Pancreas (tissue), 10 donors: ENCODE measurements at regions not wholly inside any gene's neighbourhood (a gene's known extent, or its start where the extent isn't known, plus 50 kb on each side); places are given as distances from the start of the nearest gene placed in this dataset.

ENCODE experiments used
- ATAC-seq, 4 donors: fragments of 200-7000 bp; cut with Tn5 transposase; one replicate each; pipeline versions ENCODE4 v1.8.0 to v1.9.1; 2020; ENCODE audit warnings: mild to moderate bottlenecking in 4 of 4, moderate library complexity in 4 of 4
- DNase-seq, 6 donors: peaks; one replicate each; pipeline ENCODE4 v3.0.0-alpha.2; 2020
- FAIRE-seq: peaks from 2 replicates; lab custom pipeline; 2012; peaks lifted over from hg19 to GRCh38; lab: Jason Lieb, UNC
- H3K27ac ChIP-seq, 4 donors: fragments of 200-600 bp; sonication (generic); 1 replicate in 3 of 4; 2 replicates in 1 of 4; pipeline versions ENCODE4 v1.5.0 to v1.8.0; 2020
- H3K27me3 ChIP-seq, 4 donors: fragments of 200-600 bp; one replicate each; pipeline ENCODE4 v1.8.0; 2021
- H3K36me3 ChIP-seq, 3 donors: fragments of 200-600 bp; sonication (generic) in 1 of 3; one replicate each; pipeline versions ENCODE4 v1.5.0 to v1.8.0; 2020 to 2021
- H3K4me1 ChIP-seq, 3 donors: fragments of 200-600 bp; one replicate each; pipeline ENCODE4 v1.8.0; 2021
- H3K4me3 ChIP-seq, 4 donors: fragments of 200-600 bp; sonication (generic) in 2 of 4; one replicate each; pipeline versions ENCODE4 v1.5.0 to v1.8.0; 2020 to 2021
- H3K9me3 ChIP-seq, 4 donors: fragments of 200-600 bp; one replicate each; pipeline ENCODE4 v1.8.0; 2021
- CTCF ChIP-seq, 4 donors: fragments of 200-600 bp; sonication (generic) in 3 of 4; IDR thresholded peaks; one replicate each; pipeline versions ENCODE4 v1.5.0 to v1.8.0; 2021; ENCODE audit warnings: antibody characterized with exemption in 4 of 4
- WGBS, 2 donors: extraction: QIAGEN DNeasy Blood & Tissue Kit; methylation state at CpG; one replicate each; pipeline ENCODE4 v1.1.7; 2013; 5-methylcytosine and 5-hydroxymethylcytosine counted together
- intact Hi-C, 3 donors: fragments of 100-400 bp; cut with DNase I; formaldehyde crosslinking; loops; one replicate each; pipeline versions ENCODE4 v1.11.1 to v1.14.2; 2022
- donor health status: healthy with polysubstance abuse.
- donor health status: DM: no; HTN: no; CAD: no; lungs with moderate emphysema.
- donor health status: DM: no; HTN: no; CAD: no.
- donor health status: control.
- donor health status: control.
- donor health status: Bipolar disorder and iron deficiency.
- donor health status: DM: yes; HTN: yes; CAD: no.
- donor health status: DM: no; HTN: no; CAD: no.
- donor health status: DM: no; HTN: no; CAD: no.
- donor health status: DM: yes; HTN: yes; CAD: no.

GRCh38 chr22:22952531-22953280 is 65.1 kb downstream of the IGLL5 start:
- FAIRE-seq: no peak
- intact Hi-C loops: loop anchor here in 2 of 3 donors (10.0 kb wide), 3 partner anchors 98 to 488 kb away; no protein-coding TSS in a partner anchor

GRCh38 chr22:22953791-22954190 is 66.2 kb downstream of the IGLL5 start:
- no peak for ATAC-seq
- WGBS, 2 donors: 53 to 60% methylated on average over 5 of the region's 5 CpGs
- no peak overlapping the region for H3K4me3 ChIP-seq

More at GRCh38 chr22:22952531-22953280, 65.1 kb downstream of the IGLL5 start:
- no peaks in the 10 kb centered on the region for H3K27me3 ChIP-seq
- no peaks in the 10 kb centered on the region for H3K9me3 ChIP-seq
- no peak overlapping the region for H3K4me3 ChIP-seq
- DNase-seq: no peak
- WGBS, 2 donors: 61 to 67% methylated on average over 6 of the region's 6 CpGs
- H3K27ac ChIP-seq: no peak overlapping the region
- TF ChIP-seq CTCF (IDR thresholded peaks at IDR 0.05): no peak
- no peaks in the 10 kb centered on the region for H3K36me3 ChIP-seq
- ATAC-seq: no peak
- no peaks in the 10 kb centered on the region for H3K4me1 ChIP-seq

GRCh38 chr22:22954656-22955055 is 67.0 kb downstream of the IGLL5 start:
- ATAC-seq: no peak
- no peaks in the 10 kb centered on the region for H3K36me3 ChIP-seq
- 9 to 11% methylated on average over 16 of the region's 16 CpGs for WGBS, 2 donors
- H3K27ac ChIP-seq: no peak overlapping the region
- intact Hi-C loops: loop anchor here (5.0 to 10.0 kb wide), 5 partner anchors 100 to 490 kb away; no protein-coding TSS in a partner anchor
- no peak overlapping the region for H3K4me3 ChIP-seq
- DNase-seq: no peak
- no peaks in the 10 kb centered on the region for H3K4me1 ChIP-seq
- TF ChIP-seq CTCF (IDR thresholded peaks at IDR 0.05): no peak
- FAIRE-seq: no peak
- H3K9me3 ChIP-seq: no peaks in the 10 kb centered on the region
- no peaks in the 10 kb centered on the region for H3K27me3 ChIP-seq

More at GRCh38 chr22:22953791-22954190, 66.2 kb downstream of the IGLL5 start:
- TF ChIP-seq CTCF (IDR thresholded peaks at IDR 0.05): no peak
- H3K9me3 ChIP-seq: no peaks in the 10 kb centered on the region
- H3K27ac ChIP-seq: no peak overlapping the region
- intact Hi-C loops: loop anchor here in 2 of 3 donors (10.0 kb wide), 3 partner anchors 99 to 489 kb away; no protein-coding TSS in a partner anchor
- no peaks in the 10 kb centered on the region for H3K36me3 ChIP-seq
- no peaks in the 10 kb centered on the region for H3K27me3 ChIP-seq
- FAIRE-seq: no peak
- H3K4me1 ChIP-seq: no peaks in the 10 kb centered on the region
- DNase-seq: no peak

- Histone ChIP-seq H3K27me3 (no peaks in the 10 kb centered on the region), H3K9me3 (no peaks in the 10 kb centered on the region), H3K4me3 (no peak overlapping the region), H3K27ac (no peak overlapping the region), H3K36me3 (no peaks in the 10 kb centered on the region), H3K4me1 (no peaks in the 10 kb centered on the region)
- ATAC-seq (no peak), FAIRE-seq (no peak), DNase-seq (no peak)
- no peak for TF ChIP-seq CTCF (IDR thresholded peaks at IDR 0.05)
- 33 to 42% methylated on average over 5 of the region's 5 CpGs for WGBS, 2 donors
- intact Hi-C loops: loop anchor here (5.0 to 10.0 kb wide), 5 partner anchors 101 to 491 kb away; no protein-coding TSS in a partner anchor
Measured at GRCh38 chr22:22955276-22955798, 67.7 kb downstream of the IGLL5 start.
